ENCODE measurements at regions not wholly inside any gene's neighbourhood (a gene's known extent, or its start where the extent isn't known, plus 50 kb on each side); places are given as distances from the start of the nearest gene placed in this dataset.

- DNase-seq, result no peak
Measured at GRCh38 chr18:27763341-27763740, 413.6 kb downstream of the CDH2 start.

- no peak for DNase-seq
Measured at GRCh38 chr18:27762054-27762453, 414.9 kb downstream of the CDH2 start.

- peak in 9 of 58 donors; percentile 6 to 55 (median 18) for DNase-seq
Measured at GRCh38 chr18:27752944-27753343, 424.0 kb downstream of the CDH2 start.

- DNase-seq, result no peak
Measured at GRCh38 chr18:27750923-27751322, 426.0 kb downstream of the CDH2 start.

- DNase-seq, result peak in 16 of 58 donors; percentile 1 to 35 (median 7)
Measured at GRCh38 chr18:27750014-27750413, 426.9 kb downstream of the CDH2 start.

- DNase-seq, result no peak
Measured at GRCh38 chr18:27749194-27749593, 427.7 kb downstream of the CDH2 start.

- DNase-seq, result no peak
Measured at GRCh38 chr18:27746241-27746640, 430.7 kb downstream of the CDH2 start.

GRCh38 chr18:27735117-27735516 is 441.8 kb downstream of the CDH2 start:
- DNase-seq, result no peak

- no peak for DNase-seq
Measured at GRCh38 chr18:27731211-27731610, 445.7 kb downstream of the CDH2 start.

GRCh38 chr18:27728659-27729058 is 448.3 kb downstream of the CDH2 start:
- DNase-seq, result no peak

GRCh38 chr18:27724362-27724761 is 452.6 kb downstream of the CDH2 start:
- DNase-seq, result no peak

- DNase-seq, result no peak
Measured at GRCh38 chr18:27723168-27723567, 453.8 kb downstream of the CDH2 start.

- DNase-seq, result no peak
Measured at GRCh38 chr18:27719680-27720079, 457.2 kb downstream of the CDH2 start.

- DNase-seq, result no peak
Measured at GRCh38 chr18:27717816-27718215, 459.1 kb downstream of the CDH2 start.

GRCh38 chr18:27717250-27717649 is 459.7 kb downstream of the CDH2 start:
- no peak for DNase-seq

GRCh38 chr18:27715751-27716150 is 461.2 kb downstream of the CDH2 start:
- no peak for DNase-seq

GRCh38 chr18:27713738-27714095 is 463.2 kb downstream of the CDH2 start:
- no peak for DNase-seq

- DNase-seq, result no peak
Measured at GRCh38 chr18:27713037-27713737, 463.7 kb downstream of the CDH2 start.

- no peak for DNase-seq
Measured at GRCh38 chr18:27712066-27712465, 464.9 kb downstream of the CDH2 start.

- DNase-seq, result no peak
Measured at GRCh38 chr18:27711382-27711781, 465.5 kb downstream of the CDH2 start.

GRCh38 chr18:27709344-27709743 is 467.6 kb downstream of the CDH2 start:
- DNase-seq, result no peak

- DNase-seq, result no peak
Measured at GRCh38 chr18:27707201-27707600, 469.7 kb downstream of the CDH2 start.

GRCh38 chr18:27704736-27705361 is 472.1 kb downstream of the CDH2 start:
- no peak for DNase-seq

Data from anterior cingulate cortex (tissue), 58 donors.